ENCODE measurements at regions not wholly inside any gene's neighbourhood (a gene's known extent, or its start where the extent isn't known, plus 50 kb on each side); places are given as distances from the start of the nearest gene placed in this dataset.

DNA sequence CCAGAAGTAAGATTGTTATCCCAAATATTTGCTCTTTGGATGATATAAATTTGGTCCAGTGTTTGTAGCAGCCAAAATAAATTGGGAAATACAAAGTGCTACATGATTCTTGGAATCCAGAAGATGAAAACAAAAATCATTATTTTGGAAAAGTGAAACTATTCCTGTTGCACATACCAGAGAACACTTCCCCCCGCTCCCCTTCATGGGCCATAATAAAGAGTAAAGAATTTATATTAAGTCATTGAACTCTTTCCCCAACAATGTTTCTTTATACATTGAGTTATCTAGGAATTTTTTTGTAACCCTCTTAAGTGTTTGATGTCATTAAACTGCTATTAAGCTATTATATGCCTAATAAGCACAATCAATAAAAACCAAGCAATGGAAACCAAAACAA is 490.4 kb upstream of the HS3ST5 start:
- no peak for DNase-seq
- Histone ChIP-seq H3K9ac (ENCODE audit: low read length) (no peak overlapping the region), H3K56ac (ENCODE audit: low read length) (no peak overlapping the region), H3K23ac (ENCODE audit: low read length) (no peak overlapping the region), H2BK120ac (ENCODE audit: low read depth, low read length) (no peak overlapping the region), H3K27me3 (ENCODE audit: insufficient read depth, low read length, poor library complexity) (no peaks in the 10 kb centered on the region), H3K4ac (ENCODE audit: low read depth, low read length) (no peak overlapping the region), H3K4me3 (ENCODE audit: low read length) (no peak overlapping the region), H4K8ac (ENCODE audit: low read depth, low read length) (no peak overlapping the region), H2BK5ac (ENCODE audit: low read length) (no peak overlapping the region), H3K79me2 (ENCODE audit: control insufficient read depth, insufficient read depth, low read length) (no peaks in the 10 kb centered on the region), H3K18ac (ENCODE audit: low read length) (no peak overlapping the region), H3K4me2 (ENCODE audit: low read length) (no peak overlapping the region), H2BK15ac (replicated peaks; ENCODE audit: low read depth) (no peak overlapping the region), H4K5ac (ENCODE audit: low read length) (no peak overlapping the region), H3K79me1 (ENCODE audit: low read length) (no peaks in the 10 kb centered on the region), H3K27ac (ENCODE audit: low read depth, low read length) (no peak overlapping the region), H2AK5ac (ENCODE audit: low read length) (no peak overlapping the region), H3K36me3 (ENCODE audit: control insufficient read depth, insufficient read depth, low read length) (no peaks in the 10 kb centered on the region), H3K4me1 (ENCODE audit: control insufficient read depth, low read depth, low read length) (no peaks in the 10 kb centered on the region)
- WGBS (ENCODE audit: extremely low coverage, insufficient coverage, low lambda C conversion rate) = no CpG with 5 or more reads among the region's 1 CpG

DNA sequence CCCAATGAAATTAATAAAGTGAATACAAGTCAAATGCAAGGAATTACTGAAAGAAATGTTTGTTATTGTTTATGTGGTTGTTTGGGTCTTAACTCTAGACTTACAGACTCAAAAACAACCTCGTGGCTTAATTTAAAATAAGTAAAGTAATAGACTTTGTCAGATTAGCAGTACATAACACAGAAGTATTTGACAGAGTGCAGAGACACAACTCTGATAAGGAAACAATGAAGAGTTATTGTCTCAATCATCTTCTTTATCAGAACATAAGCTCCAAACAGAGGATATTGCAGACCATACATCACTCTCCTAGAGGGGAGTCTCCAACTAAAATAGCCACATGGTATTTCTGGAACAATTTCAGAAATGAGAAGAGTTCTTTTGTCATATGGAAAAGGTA is 487.7 kb upstream of the HS3ST5 start:
- H3K4me3 ChIP-seq (ENCODE audit: low read length) = no peak overlapping the region
- H2BK120ac ChIP-seq (ENCODE audit: low read depth, low read length) = no peak overlapping the region
- H3K9ac ChIP-seq (ENCODE audit: low read length) = no peak overlapping the region
- H3K56ac ChIP-seq (ENCODE audit: low read length) = no peak overlapping the region
- H3K23ac ChIP-seq (ENCODE audit: low read length) = no peak overlapping the region
- H4K8ac ChIP-seq (ENCODE audit: low read depth, low read length) = no peak overlapping the region
- no peaks in the 10 kb centered on the region for H3K36me3 ChIP-seq (ENCODE audit: control insufficient read depth, insufficient read depth, low read length)
- H4K5ac ChIP-seq (ENCODE audit: low read length) = no peak overlapping the region
- no peaks in the 10 kb centered on the region for H3K79me2 ChIP-seq (ENCODE audit: control insufficient read depth, insufficient read depth, low read length)
- no peak overlapping the region for H3K18ac ChIP-seq (ENCODE audit: low read length)
- H3K4me2 ChIP-seq (ENCODE audit: low read length) = no peak overlapping the region
- H3K4ac ChIP-seq (ENCODE audit: low read depth, low read length) = no peak overlapping the region
- no peak overlapping the region for H2BK5ac ChIP-seq (ENCODE audit: low read length)
- H3K79me1 ChIP-seq (ENCODE audit: low read length) = no peaks in the 10 kb centered on the region
- H2AK5ac ChIP-seq (ENCODE audit: low read length) = no peak overlapping the region
- no peak overlapping the region for H3K27ac ChIP-seq (ENCODE audit: low read depth, low read length)
- H2BK15ac ChIP-seq (replicated peaks; ENCODE audit: low read depth) = no peak overlapping the region
- no peaks in the 10 kb centered on the region for H3K4me1 ChIP-seq (ENCODE audit: control insufficient read depth, low read depth, low read length)
- no peak for DNase-seq
- no CpG with 5 or more reads among the region's 1 CpG for WGBS (ENCODE audit: extremely low coverage, insufficient coverage, low lambda C conversion rate)
- no peaks in the 10 kb centered on the region for H3K27me3 ChIP-seq (ENCODE audit: insufficient read depth, low read length, poor library complexity)

DNA sequence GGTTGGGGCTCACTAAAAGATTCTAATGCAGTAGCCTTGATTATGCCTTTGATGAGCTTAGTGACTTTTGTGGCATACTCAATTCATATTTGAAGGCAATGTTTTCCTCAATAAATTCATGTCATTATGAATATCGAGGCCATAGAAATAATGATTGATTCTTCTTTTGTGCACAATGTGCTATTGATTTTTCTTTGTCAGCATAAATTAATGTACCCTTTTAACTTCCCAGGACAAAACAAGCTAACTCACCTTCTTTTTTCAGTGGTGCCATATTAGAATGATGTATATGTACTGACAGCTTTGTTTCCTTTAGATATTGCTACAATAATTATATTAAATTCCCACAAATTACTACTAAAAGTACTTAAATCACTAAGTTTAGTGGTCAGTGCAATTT is 484.3 kb upstream of the HS3ST5 start:
- no peaks in the 10 kb centered on the region for H3K79me2 ChIP-seq (ENCODE audit: control insufficient read depth, insufficient read depth, low read length)
- no peak for DNase-seq

DNA sequence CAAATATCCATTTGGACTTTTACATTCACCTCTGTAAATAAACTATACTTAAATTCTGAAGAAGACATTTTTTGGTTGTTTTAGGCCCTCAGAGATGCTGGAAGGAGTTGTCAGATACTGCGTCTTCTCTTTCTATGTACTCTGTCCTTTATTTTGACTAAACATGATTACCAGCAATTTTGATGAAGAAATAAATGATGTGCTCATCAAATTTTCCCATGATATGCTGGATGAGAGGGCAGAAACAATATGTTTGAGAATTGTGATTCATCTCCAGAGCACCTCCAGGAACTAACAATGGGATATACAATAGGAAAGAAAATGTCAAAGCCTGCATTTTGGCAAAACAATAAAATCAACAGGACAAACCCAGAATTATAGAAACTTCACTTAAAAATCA is 481.6 kb upstream of the HS3ST5 start:
- H3K36me3 ChIP-seq (ENCODE audit: control insufficient read depth, insufficient read depth, low read length) = no peaks in the 10 kb centered on the region
- DNase-seq = no peak
- no peak overlapping the region for H3K9ac ChIP-seq (ENCODE audit: low read length)
- H3K79me1 ChIP-seq (ENCODE audit: low read length) = no peaks in the 10 kb centered on the region
- H3K79me2 ChIP-seq (ENCODE audit: control insufficient read depth, insufficient read depth, low read length) = no peaks in the 10 kb centered on the region
- no peak overlapping the region for H3K27ac ChIP-seq (ENCODE audit: low read depth, low read length)
- H2AK5ac ChIP-seq (ENCODE audit: low read length) = no peak overlapping the region
- H3K18ac ChIP-seq (ENCODE audit: low read length) = no peak overlapping the region
- H3K4ac ChIP-seq (ENCODE audit: low read depth, low read length) = no peak overlapping the region
- no peak overlapping the region for H3K4me3 ChIP-seq (ENCODE audit: low read length)
- no peak overlapping the region for H3K4me2 ChIP-seq (ENCODE audit: low read length)
- no peak overlapping the region for H4K5ac ChIP-seq (ENCODE audit: low read length)
- H4K8ac ChIP-seq (ENCODE audit: low read depth, low read length) = no peak overlapping the region
- H2BK15ac ChIP-seq (replicated peaks; ENCODE audit: low read depth) = no peak overlapping the region
- no peak overlapping the region for H2BK120ac ChIP-seq (ENCODE audit: low read depth, low read length)
- no peaks in the 10 kb centered on the region for H3K27me3 ChIP-seq (ENCODE audit: insufficient read depth, low read length, poor library complexity)
- no peak overlapping the region for H3K56ac ChIP-seq (ENCODE audit: low read length)
- no peak overlapping the region for H2BK5ac ChIP-seq (ENCODE audit: low read length)
- no peak overlapping the region for H3K23ac ChIP-seq (ENCODE audit: low read length)
- H3K4me1 ChIP-seq (ENCODE audit: control insufficient read depth, low read depth, low read length) = no peaks in the 10 kb centered on the region
- no CpG with 5 or more reads among the region's 1 CpG for WGBS (ENCODE audit: extremely low coverage, insufficient coverage, low lambda C conversion rate)

More for the DNA sequence above, 484.3 kb upstream of the HS3ST5 start:
- no peak overlapping the region for H3K18ac ChIP-seq (ENCODE audit: low read length)
- H3K27me3 ChIP-seq (ENCODE audit: insufficient read depth, low read length, poor library complexity) = no peaks in the 10 kb centered on the region
- H3K27ac ChIP-seq (ENCODE audit: low read depth, low read length) = no peak overlapping the region
- no peaks in the 10 kb centered on the region for H3K79me1 ChIP-seq (ENCODE audit: low read length)
- no peak overlapping the region for H2BK5ac ChIP-seq (ENCODE audit: low read length)
- no peak overlapping the region for H2AK5ac ChIP-seq (ENCODE audit: low read length)
- WGBS (ENCODE audit: extremely low coverage, insufficient coverage, low lambda C conversion rate) = no CpG with 5 or more reads among the region's 1 CpG
- no peak overlapping the region for H3K23ac ChIP-seq (ENCODE audit: low read length)
- H3K9ac ChIP-seq (ENCODE audit: low read length) = no peak overlapping the region
- no peak overlapping the region for H3K4me2 ChIP-seq (ENCODE audit: low read length)
- no peak overlapping the region for H3K4ac ChIP-seq (ENCODE audit: low read depth, low read length)
- H3K56ac ChIP-seq (ENCODE audit: low read length) = no peak overlapping the region
- no peak overlapping the region for H2BK15ac ChIP-seq (replicated peaks; ENCODE audit: low read depth)
- no peak overlapping the region for H4K5ac ChIP-seq (ENCODE audit: low read length)
- H2BK120ac ChIP-seq (ENCODE audit: low read depth, low read length) = no peak overlapping the region
- no peak overlapping the region for H3K4me3 ChIP-seq (ENCODE audit: low read length)
- H3K36me3 ChIP-seq (ENCODE audit: control insufficient read depth, insufficient read depth, low read length) = no peaks in the 10 kb centered on the region
- no peak overlapping the region for H4K8ac ChIP-seq (ENCODE audit: low read depth, low read length)
- no peaks in the 10 kb centered on the region for H3K4me1 ChIP-seq (ENCODE audit: control insufficient read depth, low read depth, low read length)

DNA sequence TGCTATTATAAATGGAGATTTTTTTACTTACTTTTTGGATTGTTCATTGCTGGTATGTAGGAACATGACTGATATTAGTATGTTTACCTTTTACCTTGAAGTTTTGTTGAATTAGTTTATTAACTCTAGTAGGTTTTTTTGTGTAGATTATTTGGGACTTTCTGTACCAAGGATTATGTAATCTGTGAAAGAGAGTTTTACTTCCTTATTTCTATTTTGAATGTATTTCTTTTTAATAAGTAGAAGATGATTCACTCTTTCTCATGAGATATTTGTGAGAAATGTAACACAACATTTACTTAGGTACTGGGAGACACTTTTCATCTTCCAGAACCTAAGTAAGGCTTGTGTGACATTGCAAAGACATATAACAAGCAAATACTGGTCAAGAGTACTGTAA is 473.9 kb upstream of the HS3ST5 start:
- Histone ChIP-seq H3K36me3 (ENCODE audit: control insufficient read depth, insufficient read depth, low read length) (no peaks in the 10 kb centered on the region), H3K18ac (ENCODE audit: low read length) (no peak overlapping the region), H3K27ac (ENCODE audit: low read depth, low read length) (no peak overlapping the region), H2BK5ac (ENCODE audit: low read length) (no peak overlapping the region), H2BK15ac (replicated peaks; ENCODE audit: low read depth) (no peak overlapping the region), H3K56ac (ENCODE audit: low read length) (no peak overlapping the region), H3K4ac (ENCODE audit: low read depth, low read length) (no peak overlapping the region), H3K9ac (ENCODE audit: low read length) (no peak overlapping the region), H3K4me2 (ENCODE audit: low read length) (no peak overlapping the region), H3K79me1 (ENCODE audit: low read length) (no peaks in the 10 kb centered on the region), H3K4me3 (ENCODE audit: low read length) (no peak overlapping the region), H2BK120ac (ENCODE audit: low read depth, low read length) (no peak overlapping the region), H4K5ac (ENCODE audit: low read length) (no peak overlapping the region), H4K8ac (ENCODE audit: low read depth, low read length) (no peak overlapping the region), H3K4me1 (ENCODE audit: control insufficient read depth, low read depth, low read length) (no peaks in the 10 kb centered on the region), H3K79me2 (ENCODE audit: control insufficient read depth, insufficient read depth, low read length) (no peaks in the 10 kb centered on the region), H2AK5ac (ENCODE audit: low read length) (no peak overlapping the region), H3K27me3 (ENCODE audit: insufficient read depth, low read length, poor library complexity) (no peaks in the 10 kb centered on the region), H3K23ac (ENCODE audit: low read length) (no peak overlapping the region)
- no peak for DNase-seq

DNA sequence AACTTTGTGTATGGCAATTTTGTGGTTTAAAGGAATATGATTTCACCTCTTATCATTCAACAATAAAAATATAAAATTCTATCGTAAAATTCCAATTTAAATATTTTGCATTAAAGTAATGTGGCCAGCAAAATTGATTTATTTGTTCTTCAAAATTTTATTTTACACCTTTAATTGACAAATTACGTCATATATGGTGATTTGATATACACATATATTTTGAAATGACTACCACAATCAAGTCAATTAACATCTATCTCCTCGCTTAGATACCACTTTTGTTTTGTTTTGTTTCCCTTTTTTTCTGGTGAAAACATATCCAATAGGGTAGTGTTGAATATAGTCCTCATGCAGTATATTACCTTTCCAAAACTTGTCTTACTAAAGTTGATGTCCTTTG is 467.6 kb upstream of the HS3ST5 start:
- no peak overlapping the region for H2BK120ac ChIP-seq (ENCODE audit: low read depth, low read length)

More for the DNA sequence above, 467.6 kb upstream of the HS3ST5 start:
- Histone ChIP-seq H3K4me2 (ENCODE audit: low read length) (no peak overlapping the region), H2AK5ac (ENCODE audit: low read length) (no peak overlapping the region), H3K27me3 (ENCODE audit: insufficient read depth, low read length, poor library complexity) (no peaks in the 10 kb centered on the region), H4K5ac (ENCODE audit: low read length) (no peak overlapping the region), H3K36me3 (ENCODE audit: control insufficient read depth, insufficient read depth, low read length) (no peaks in the 10 kb centered on the region), H3K79me1 (ENCODE audit: low read length) (no peaks in the 10 kb centered on the region), H3K27ac (ENCODE audit: low read depth, low read length) (no peak overlapping the region), H4K8ac (ENCODE audit: low read depth, low read length) (no peak overlapping the region), H3K9ac (ENCODE audit: low read length) (no peak overlapping the region), H2BK15ac (replicated peaks; ENCODE audit: low read depth) (no peak overlapping the region), H3K79me2 (ENCODE audit: control insufficient read depth, insufficient read depth, low read length) (no peaks in the 10 kb centered on the region), H3K4me3 (ENCODE audit: low read length) (no peak overlapping the region), H3K4ac (ENCODE audit: low read depth, low read length) (no peak overlapping the region), H3K56ac (ENCODE audit: low read length) (no peak overlapping the region), H3K4me1 (ENCODE audit: control insufficient read depth, low read depth, low read length) (no peaks in the 10 kb centered on the region), H3K18ac (ENCODE audit: low read length) (no peak overlapping the region), H2BK5ac (ENCODE audit: low read length) (no peak overlapping the region), H3K23ac (ENCODE audit: low read length) (no peak overlapping the region)
- 100% methylated on average over 1 of the region's 3 CpGs for WGBS (ENCODE audit: extremely low coverage, insufficient coverage, low lambda C conversion rate)
- no peak for DNase-seq

Measured in mesendoderm (in vitro differentiated cells).